ENCODE measurements at regions not wholly inside any gene's neighbourhood (a gene's known extent, or its start where the extent isn't known, plus 50 kb on each side); places are given as distances from the start of the nearest gene placed in this dataset.
A peak's percentile ranks its signal among the peaks of the same experiment; 100 is the strongest.

DNA sequence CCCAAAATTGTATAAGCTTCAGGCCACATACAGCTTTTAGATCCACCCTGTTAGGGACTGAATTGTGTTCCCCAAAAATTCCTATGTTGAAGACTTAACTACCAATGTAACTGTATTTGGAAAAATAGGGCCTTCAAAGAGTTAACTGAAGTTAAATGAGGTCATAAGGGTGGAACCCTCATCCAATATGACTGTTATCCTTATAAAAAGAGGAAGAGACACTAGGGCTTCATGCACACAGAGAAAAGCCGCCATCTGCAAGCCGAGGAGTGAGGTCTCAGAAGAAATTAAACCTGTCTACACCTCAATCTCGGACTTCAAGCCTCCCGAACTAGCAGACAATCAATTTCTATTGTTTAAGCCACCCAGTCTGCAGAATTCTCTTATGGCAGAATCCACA is 317.9 kb upstream of the NFE2L3 start:
- H2AFZ ChIP-seq (ENCODE audit: low read depth, low read length) = no peak overlapping the region
- no peaks in the 10 kb centered on the region for H4K20me1 ChIP-seq (ENCODE audit: insufficient read depth, low read length)
- H3K9me3 ChIP-seq (ENCODE audit: insufficient read depth, low read length) = no peaks in the 10 kb centered on the region
- no peak overlapping the region for H3K27ac ChIP-seq (ENCODE audit: low read length)
- TF ChIP-seq EZH2phosphoT487 (IDR thresholded peaks at IDR 0.05; ENCODE audit: low read depth) = no peak
- no peak for TF ChIP-seq CTCF (IDR thresholded peaks at IDR 0.05; ENCODE audit: low read depth, low read length)
- H3K4me3 ChIP-seq (ENCODE audit: low read length) = no peak overlapping the region
- no peaks in the 10 kb centered on the region for H3K79me2 ChIP-seq (ENCODE audit: low read length)
- no peaks in the 10 kb centered on the region for H3K27me3 ChIP-seq (ENCODE audit: low read depth, low read length)
- H3K4me2 ChIP-seq (ENCODE audit: low read length) = no peak overlapping the region
- H3K4me1 ChIP-seq (ENCODE audit: low read length) = no peaks in the 10 kb centered on the region
- no peak overlapping the region for H3K9ac ChIP-seq (ENCODE audit: low read length)
- no peaks in the 10 kb centered on the region for H3K36me3 ChIP-seq (replicated peaks; ENCODE audit: low read depth, low read length)

DNA sequence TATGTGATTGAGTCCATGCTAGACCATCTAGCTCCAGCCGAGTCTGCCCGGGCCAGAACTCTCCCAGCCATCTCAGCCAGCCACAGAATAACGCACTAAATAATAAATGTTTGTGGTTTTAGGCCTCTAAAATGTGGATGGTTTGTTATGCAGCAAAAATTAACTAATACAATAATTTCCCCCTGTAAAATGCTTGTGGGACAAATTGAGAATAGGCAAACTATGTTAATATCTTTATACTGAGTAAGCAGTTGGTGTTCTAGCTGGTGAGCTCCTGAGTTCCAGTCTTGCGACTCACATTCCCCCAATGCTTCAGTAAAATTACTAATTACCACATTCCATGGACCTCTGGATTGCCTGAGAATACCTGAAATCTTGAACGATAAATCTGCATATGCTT is 316.8 kb upstream of the NFE2L3 start:
- TF ChIP-seq CTCF (IDR thresholded peaks at IDR 0.05; ENCODE audit: low read depth, low read length) (no peak), EZH2phosphoT487 (IDR thresholded peaks at IDR 0.05; ENCODE audit: low read depth) (no peak)
- no peak overlapping the region for H3K4me3 ChIP-seq (ENCODE audit: low read length)
- no peak overlapping the region for H3K27ac ChIP-seq (ENCODE audit: low read length)
- no peaks in the 10 kb centered on the region for H3K4me1 ChIP-seq (ENCODE audit: low read length)
- no peaks in the 10 kb centered on the region for H4K20me1 ChIP-seq (ENCODE audit: insufficient read depth, low read length)
- H2AFZ ChIP-seq (ENCODE audit: low read depth, low read length) = no peak overlapping the region
- H3K4me2 ChIP-seq (ENCODE audit: low read length) = no peak overlapping the region
- H3K36me3 ChIP-seq (replicated peaks; ENCODE audit: low read depth, low read length) = no peaks in the 10 kb centered on the region
- no peak overlapping the region for H3K9ac ChIP-seq (ENCODE audit: low read length)
- no peaks in the 10 kb centered on the region for H3K79me2 ChIP-seq (ENCODE audit: low read length)
- no peaks in the 10 kb centered on the region for H3K9me3 ChIP-seq (ENCODE audit: insufficient read depth, low read length)
- H3K27me3 ChIP-seq (ENCODE audit: low read depth, low read length) = no peaks in the 10 kb centered on the region

- Histone ChIP-seq H2AFZ (ENCODE audit: low read depth, low read length) (no peak overlapping the region), H4K20me1 (ENCODE audit: insufficient read depth, low read length) (no peaks in the 10 kb centered on the region), H3K9ac (ENCODE audit: low read length) (no peak overlapping the region), H3K36me3 (replicated peaks; ENCODE audit: low read depth, low read length) (no peaks in the 10 kb centered on the region), H3K4me2 (ENCODE audit: low read length) (no peak overlapping the region), H3K79me2 (ENCODE audit: low read length) (no peaks in the 10 kb centered on the region), H3K9me3 (ENCODE audit: insufficient read depth, low read length) (no peaks in the 10 kb centered on the region), H3K27ac (ENCODE audit: low read length) (no peak overlapping the region), H3K4me1 (ENCODE audit: low read length) (no peaks in the 10 kb centered on the region), H3K4me3 (ENCODE audit: low read length) (no peak overlapping the region), H3K27me3 (ENCODE audit: low read depth, low read length) (no peaks in the 10 kb centered on the region)
- TF ChIP-seq EZH2phosphoT487 (IDR thresholded peaks at IDR 0.05; ENCODE audit: low read depth) (no peak), CTCF (IDR thresholded peaks at IDR 0.05; ENCODE audit: low read depth, low read length) (peak; percentile 22; the same call in 1 of the 2 replicates)
These were observed 312.8 kb upstream of the NFE2L3 start for GRCh38 chr7:25839084-25839769.

- H3K4me1 ChIP-seq (ENCODE audit: low read length) = no peaks in the 10 kb centered on the region
- H4K20me1 ChIP-seq (ENCODE audit: insufficient read depth, low read length) = no peaks in the 10 kb centered on the region
- no peak overlapping the region for H3K9ac ChIP-seq (ENCODE audit: low read length)
- no peak overlapping the region for H3K4me3 ChIP-seq (ENCODE audit: low read length)
- no peaks in the 10 kb centered on the region for H3K9me3 ChIP-seq (ENCODE audit: insufficient read depth, low read length)
- no peak overlapping the region for H3K4me2 ChIP-seq (ENCODE audit: low read length)
- no peak overlapping the region for H3K27ac ChIP-seq (ENCODE audit: low read length)
- no peaks in the 10 kb centered on the region for H3K36me3 ChIP-seq (replicated peaks; ENCODE audit: low read depth, low read length)
- H3K79me2 ChIP-seq (ENCODE audit: low read length) = no peaks in the 10 kb centered on the region
- TF ChIP-seq CTCF (IDR thresholded peaks at IDR 0.05; ENCODE audit: low read depth, low read length) = no peak
- no peak for TF ChIP-seq EZH2phosphoT487 (IDR thresholded peaks at IDR 0.05; ENCODE audit: low read depth)
- no peaks in the 10 kb centered on the region for H3K27me3 ChIP-seq (ENCODE audit: low read depth, low read length)
- H2AFZ ChIP-seq (ENCODE audit: low read depth, low read length) = no peak overlapping the region
These were observed 311.7 kb upstream of the NFE2L3 start for GRCh38 chr7:25840209-25840792.

Data from OCI-LY3 (cell line).